CD8-positive, alpha-beta memory T cell (primary cell): ENCODE measurements at regions not wholly inside any gene's neighbourhood (a gene's known extent, or its start where the extent isn't known, plus 50 kb on each side); places are given as distances from the start of the nearest gene placed in this dataset.
"Not testable (repeated sequence)": the region's sequence is repeated elsewhere in the genome, so short reads cannot be mapped to it uniquely, and the experiment has no call there.

Source experiments
- CTCF ChIA-PET: fragments of 350-600 bp; sonication (Branson Sonifier 250); formaldehyde crosslinking; loops from one replicate; lab custom pipeline; 2021; ENCODE audit warnings: antibody characterized with exemption; lab: Charles Lee
- POLR2A ChIA-PET: fragments of 350-600 bp; sonication (Branson Sonifier 250); formaldehyde crosslinking; loops from one replicate; lab custom pipeline; 2021; ENCODE audit warnings: antibody characterized with exemption; lab: Charles Lee
- DNase-seq, 5 donors: peaks; one replicate each; pipeline versions ENCODE4 v3.0.0 to v3.0.0-alpha.2; 2020 to 2022; ENCODE audit warnings: mixed read lengths in 1 of 5
- H3K27ac ChIP-seq: one replicate; pipeline ENCODE4 v1.7.0; 2013; ENCODE audit warnings: low read depth, mild to moderate bottlenecking, low read length, moderate library complexity
- H3K27me3 ChIP-seq: 2 replicates; pipeline ENCODE4 v1.7.0; 2013; ENCODE audit warnings: low read length, mild to moderate bottlenecking; ENCODE audit not compliant: insufficient read depth, poor library complexity, severe bottlenecking
- H3K36me3 ChIP-seq: 2 replicates; pipeline ENCODE4 v1.7.0; 2013; ENCODE audit warnings: mild to moderate bottlenecking, low read length, moderate library complexity; ENCODE audit not compliant: insufficient read depth
- H3K4me1 ChIP-seq: 2 replicates; pipeline ENCODE4 v1.7.0; 2013; ENCODE audit warnings: mild to moderate bottlenecking, low read length, moderate library complexity; ENCODE audit not compliant: insufficient read depth
- H3K4me3 ChIP-seq: 2 replicates; pipeline ENCODE4 v1.7.0; 2013; ENCODE audit warnings: mild to moderate bottlenecking, low read length
- H3K9me3 ChIP-seq: 2 replicates; pipeline ENCODE4 v1.7.0; 2013; ENCODE audit warnings: mild to moderate bottlenecking, low read length
- H3K27ac Mint-ChIP-seq, 8 donors: one replicate each; pipeline ENCODE4 v1.8.0; 2020 to 2021; ENCODE audit warnings: mixed read lengths in 8 of 8, mild to moderate bottlenecking in 6 of 8, inconsistent platforms in 3 of 8, moderate library complexity in 3 of 8
- H3K27me3 Mint-ChIP-seq, 2 donors: one replicate each; pipeline ENCODE4 v1.8.0; 2020 to 2021; ENCODE audit warnings: mixed read lengths in 2 of 2, mild to moderate bottlenecking in 1 of 2, moderate library complexity in 1 of 2
- H3K36me3 Mint-ChIP-seq, 3 donors: one replicate each; pipeline ENCODE4 v1.8.0; 2020 to 2021; ENCODE audit warnings: mixed read lengths in 3 of 3, inconsistent platforms in 1 of 3, mild to moderate bottlenecking in 1 of 3
- H3K4me1 Mint-ChIP-seq, 3 donors: one replicate each; pipeline ENCODE4 v1.8.0; 2020 to 2021; ENCODE audit warnings: mixed read lengths in 3 of 3, inconsistent platforms in 1 of 3, mild to moderate bottlenecking in 1 of 3
- H3K4me3 Mint-ChIP-seq, 7 donors: one replicate each; pipeline ENCODE4 v1.8.0; 2020 to 2021; ENCODE audit warnings: mixed read lengths in 7 of 7, mild to moderate bottlenecking in 6 of 7, moderate library complexity in 4 of 7, inconsistent platforms in 2 of 7
- H3K9me3 Mint-ChIP-seq, 5 donors: one replicate each; pipeline ENCODE4 v1.8.0; 2020 to 2022; ENCODE audit warnings: mixed read lengths in 5 of 5, mild to moderate bottlenecking in 3 of 5, moderate library complexity in 2 of 5, inconsistent platforms in 1 of 5

DNA sequence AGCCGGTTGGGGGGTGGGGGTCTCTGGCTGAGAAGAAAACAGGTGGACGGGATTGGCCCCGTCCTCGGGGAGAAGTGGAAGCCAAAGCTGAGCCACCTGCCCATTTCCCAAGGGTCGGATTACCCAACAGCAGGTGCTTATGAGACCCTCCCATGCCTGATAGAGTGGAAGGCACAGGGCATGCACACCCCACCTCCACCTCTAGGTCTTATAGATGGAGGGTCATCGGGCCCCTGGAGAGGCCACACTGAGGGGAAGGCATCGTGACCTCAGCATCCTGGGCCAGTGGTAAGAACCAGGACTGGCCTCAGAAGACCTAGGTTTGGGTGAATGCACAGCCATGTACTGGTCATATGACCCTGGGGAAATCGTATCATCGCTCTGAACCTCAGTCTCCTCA is 85.9 kb downstream of the BUD13 start:
- H3K9me3 ChIP-seq: no peaks in the 10 kb centered on the region
- H3K27ac ChIP-seq: no peak overlapping the region
- Mint-ChIP-seq H3K27me3 (peaks cover 7 to 32% of the 10 kb centered on the region in 2 donors), H3K9me3 (peaks cover 0 to 5% (median 3%) of the 10 kb centered on the region in 5 donors), H3K36me3 (no peaks in the 10 kb centered on the region), H3K4me3 (no peak overlapping the region), H3K27ac (no peak overlapping the region), H3K4me1 (peaks cover 0 to 4% (median 0%) of the 10 kb centered on the region in 3 donors)
- H3K27me3 ChIP-seq: peaks cover under 1% of the 10 kb centered on the region
- no peak overlapping the region for H3K4me3 ChIP-seq
- no peak for DNase-seq
- H3K4me1 ChIP-seq: no peaks in the 10 kb centered on the region
- no peaks in the 10 kb centered on the region for H3K36me3 ChIP-seq
- POLR2A ChIA-PET: no interaction called here
- CTCF ChIA-PET: no interaction called here

DNA sequence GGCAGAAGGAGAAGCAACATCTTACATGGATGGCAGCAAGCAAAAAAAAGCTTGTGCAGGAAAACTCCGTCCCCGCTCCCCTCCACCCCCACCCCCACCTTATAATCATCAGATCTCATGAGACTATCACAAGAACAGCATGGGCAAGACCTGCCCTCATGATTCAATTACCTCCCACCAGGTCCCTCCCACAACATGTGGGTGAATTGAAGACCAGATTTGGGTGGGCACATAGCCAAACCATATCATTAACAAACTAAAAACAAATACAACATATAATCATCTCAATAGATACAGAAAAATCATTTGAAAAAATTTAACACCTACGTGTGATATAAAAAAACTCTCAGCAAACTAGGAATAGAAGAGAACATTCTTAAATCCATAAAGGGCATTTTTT is 88.8 kb downstream of the BUD13 start:
- Histone ChIP-seq H3K4me1 (no peaks in the 10 kb centered on the region), H3K9me3 (no peaks in the 10 kb centered on the region), H3K27me3 (no peaks in the 10 kb centered on the region), H3K36me3 (no peaks in the 10 kb centered on the region), H3K27ac (no peak overlapping the region), H3K4me3 (no peak overlapping the region)
- peaks cover 7 to 37% of the 10 kb centered on the region in 2 donors for H3K27me3 Mint-ChIP-seq
- H3K36me3 Mint-ChIP-seq: no peaks in the 10 kb centered on the region
- ChIA-PET CTCF (interaction anchor here (1.4 kb wide), 1 partner anchor 8 kb away, joined by 7 read pairs; no protein-coding TSS in a partner anchor), POLR2A (no interaction called here)
- peaks cover 0 to 5% (median 3%) of the 10 kb centered on the region in 5 donors for H3K9me3 Mint-ChIP-seq
- H3K4me1 Mint-ChIP-seq: no peaks in the 10 kb centered on the region
- DNase-seq: no peak
- H3K4me3 Mint-ChIP-seq: no peak overlapping the region
- no peak overlapping the region for H3K27ac Mint-ChIP-seq

DNA sequence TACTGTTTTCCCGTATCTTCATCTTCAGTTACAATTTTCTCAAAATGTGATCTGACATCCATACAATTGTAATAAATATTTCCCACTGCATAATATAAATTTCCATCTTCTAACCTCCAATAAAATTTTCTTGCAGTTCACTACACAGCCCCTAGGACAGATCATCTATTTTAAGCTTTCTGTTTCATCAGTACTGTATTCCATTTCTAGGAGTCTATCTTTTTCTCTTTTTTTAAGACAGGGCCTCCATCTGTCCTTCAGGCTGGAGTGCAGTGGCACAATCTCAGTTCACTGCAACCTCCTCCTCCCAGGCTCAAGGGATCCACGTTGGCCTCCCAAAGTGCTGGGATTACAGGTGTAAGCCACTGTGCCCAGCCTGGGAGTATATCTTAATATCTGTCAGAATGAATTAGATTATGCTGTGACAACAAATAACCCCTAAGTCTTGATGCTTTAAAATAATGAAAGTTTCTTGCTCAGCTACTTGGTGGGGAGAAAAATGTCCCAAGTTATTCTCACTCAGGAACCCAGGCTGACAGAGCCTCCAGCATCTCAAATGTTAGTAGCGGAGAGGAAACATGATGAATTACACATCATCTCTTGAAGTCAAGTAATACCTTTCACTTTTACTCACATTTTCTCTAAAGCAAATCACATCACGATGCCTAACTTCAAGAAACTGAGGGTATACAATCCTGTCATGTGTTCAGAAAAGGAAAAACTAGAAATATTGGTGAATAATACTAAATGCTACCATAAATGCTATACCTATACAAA is 92.2 kb downstream of the BUD13 start:
- ChIA-PET POLR2A (no interaction called here), CTCF (interaction anchor here (1.8 kb wide), 1 partner anchor 11 kb away, joined by 8 read pairs; no protein-coding TSS in a partner anchor)
- DNase-seq: no peak
- Histone ChIP-seq H3K4me3 (no peak overlapping the region), H3K9me3 (no peaks in the 10 kb centered on the region), H3K27me3 (no peaks in the 10 kb centered on the region), H3K4me1 (no peaks in the 10 kb centered on the region), H3K27ac (no peak overlapping the region), H3K36me3 (no peaks in the 10 kb centered on the region)
- H3K4me1 Mint-ChIP-seq: no peaks in the 10 kb centered on the region
- H3K9me3 Mint-ChIP-seq: peaks cover 1 to 12% (median 5%) of the 10 kb centered on the region in 5 donors
- H3K27me3 Mint-ChIP-seq: peaks cover 5 to 22% of the 10 kb centered on the region in 2 donors
- no peaks in the 10 kb centered on the region for H3K36me3 Mint-ChIP-seq
- no peak overlapping the region for H3K27ac Mint-ChIP-seq
- no peak overlapping the region for H3K4me3 Mint-ChIP-seq

DNA sequence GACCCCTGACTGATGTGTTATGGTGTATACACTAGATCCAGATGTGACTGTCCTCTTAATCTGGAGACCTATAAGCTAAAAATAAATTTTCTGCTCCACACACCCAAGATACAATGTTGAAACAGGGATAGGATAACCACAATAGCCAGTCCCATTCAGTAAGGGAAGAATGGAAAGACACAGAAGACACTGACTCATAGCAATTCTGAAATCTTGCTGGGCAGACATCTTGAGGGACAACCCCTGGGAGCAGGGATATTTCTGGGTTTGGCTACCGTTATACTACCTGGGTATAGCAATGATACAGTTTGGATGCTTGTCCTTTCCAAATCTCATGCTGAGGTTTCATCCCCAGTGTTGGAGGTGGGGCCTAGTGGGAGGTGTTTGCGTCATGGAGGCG is 93.9 kb downstream of the BUD13 start:
- ChIA-PET CTCF (no interaction called here), POLR2A (no interaction called here)
- peaks cover 1 to 20% (median 10%) of the 10 kb centered on the region in 5 donors for H3K9me3 Mint-ChIP-seq

DNA sequence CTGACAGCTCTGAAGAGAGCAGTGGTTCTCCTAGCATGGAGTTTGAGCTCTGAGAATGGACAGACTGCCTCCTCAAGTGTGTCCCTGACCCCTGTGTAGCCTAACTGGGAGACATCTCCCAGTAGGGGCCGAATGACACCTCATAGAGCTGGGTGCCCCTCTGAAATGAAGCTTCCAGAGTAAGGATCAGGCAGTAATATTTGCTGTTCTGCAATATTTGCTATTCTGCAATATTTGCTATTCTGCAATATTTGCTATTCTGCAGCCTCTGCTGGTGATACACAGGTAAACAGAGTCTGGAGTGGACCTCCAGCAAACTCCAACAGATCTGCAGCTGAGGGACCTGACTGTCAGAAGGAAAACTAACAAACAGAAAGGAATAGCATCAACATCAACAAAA is 105.5 kb downstream of the BUD13 start:
- H3K4me3 ChIP-seq, POLR2A ChIA-PET, H3K4me1 Mint-ChIP-seq, H3K36me3 ChIP-seq, DNase-seq, H3K27ac Mint-ChIP-seq, H3K9me3 ChIP-seq, H3K27ac ChIP-seq, CTCF ChIA-PET, H3K4me3 Mint-ChIP-seq, H3K4me1 ChIP-seq, H3K27me3 ChIP-seq: not testable (repeated sequence)
- Mint-ChIP-seq H3K36me3 (peaks cover 0 to 14% (median 1%) of the 10 kb centered on the region in 3 donors), H3K9me3 (peaks cover 21 to 44% (median 30%) of the 10 kb centered on the region in 5 donors), H3K27me3 (peaks cover 38 to 60% of the 10 kb centered on the region in 2 donors)

More for the DNA sequence above, 93.9 kb downstream of the BUD13 start:
- H3K27ac Mint-ChIP-seq: no peak overlapping the region
- no peak overlapping the region for H3K27ac ChIP-seq
- no peaks in the 10 kb centered on the region for H3K4me1 Mint-ChIP-seq
- H3K9me3 ChIP-seq: no peaks in the 10 kb centered on the region
- no peaks in the 10 kb centered on the region for H3K36me3 ChIP-seq
- no peak overlapping the region for H3K4me3 Mint-ChIP-seq
- peaks cover 2 to 19% of the 10 kb centered on the region in 2 donors for H3K27me3 Mint-ChIP-seq
- H3K27me3 ChIP-seq: no peaks in the 10 kb centered on the region
- no peak overlapping the region for H3K4me3 ChIP-seq
- no peaks in the 10 kb centered on the region for H3K36me3 Mint-ChIP-seq
- DNase-seq: no peak
- H3K4me1 ChIP-seq: no peaks in the 10 kb centered on the region

DNA sequence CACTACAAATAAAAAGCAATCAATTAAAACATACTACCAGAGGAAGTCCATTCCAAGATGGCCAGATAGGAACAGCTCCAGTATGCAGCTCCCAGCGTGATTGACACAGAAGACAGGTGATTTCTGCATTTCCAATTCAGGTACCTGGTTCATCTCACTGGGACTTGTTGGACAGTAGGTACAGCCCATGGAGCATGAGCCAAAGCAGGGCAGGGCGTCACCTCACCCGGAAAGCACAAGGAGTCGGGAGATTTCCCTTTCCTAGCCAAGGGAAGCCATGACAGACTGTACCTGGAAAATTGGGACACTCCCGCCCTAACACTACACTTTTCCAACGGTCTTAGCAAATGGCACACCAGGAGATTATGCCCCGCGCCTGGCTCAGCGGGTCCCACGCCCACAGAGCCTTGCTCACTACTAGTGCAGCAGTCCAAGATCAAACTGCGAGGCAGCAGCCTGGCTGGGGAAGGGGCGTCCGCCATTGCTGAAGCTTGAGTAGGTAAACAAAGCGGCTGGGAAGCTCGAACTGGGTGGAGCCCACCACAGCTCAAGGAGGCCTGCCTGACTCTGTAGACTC is 106.0 kb downstream of the BUD13 start:
- H3K27ac ChIP-seq, H3K4me1 Mint-ChIP-seq, H3K4me3 ChIP-seq, CTCF ChIA-PET, H3K9me3 ChIP-seq, H3K4me1 ChIP-seq, H3K4me3 Mint-ChIP-seq, DNase-seq, H3K36me3 ChIP-seq, H3K27me3 ChIP-seq, POLR2A ChIA-PET: not testable (repeated sequence)
- Mint-ChIP-seq H3K27ac (peak overlapping the region in 1 of 8 donors; percentile 16), H3K27me3 (peaks cover 38 to 66% of the 10 kb centered on the region in 2 donors), H3K9me3 (peaks cover 21 to 45% (median 30%) of the 10 kb centered on the region in 5 donors), H3K36me3 (peaks cover 0 to 14% (median 3%) of the 10 kb centered on the region in 3 donors)

DNA sequence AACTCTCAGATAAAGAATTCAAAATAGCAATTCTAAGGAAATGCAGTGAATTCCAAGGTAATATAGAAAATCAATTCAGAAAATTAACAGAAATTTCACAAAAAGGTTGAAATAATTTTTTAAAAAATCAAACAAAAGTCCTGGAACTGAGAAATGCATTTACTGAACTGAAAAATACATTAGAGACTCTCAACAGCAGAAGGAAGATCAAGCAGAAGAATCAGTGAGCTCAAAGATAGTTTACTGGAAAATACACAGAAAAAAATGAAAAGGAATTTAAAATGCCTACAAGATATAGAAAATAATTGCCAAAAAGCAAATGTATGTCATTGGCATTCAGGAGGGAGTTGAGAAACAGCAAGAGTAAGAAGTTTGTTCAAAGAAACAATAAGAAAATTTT is 107.3 kb downstream of the BUD13 start:
- no peak overlapping the region for H3K27ac ChIP-seq
- H3K9me3 ChIP-seq: no peaks in the 10 kb centered on the region
- H3K36me3 ChIP-seq: no peaks in the 10 kb centered on the region
- no peaks in the 10 kb centered on the region for H3K27me3 ChIP-seq
- Mint-ChIP-seq H3K4me1 (no peaks in the 10 kb centered on the region), H3K9me3 (peaks cover 21 to 39% (median 26%) of the 10 kb centered on the region in 5 donors), H3K4me3 (no peak overlapping the region), H3K27me3 (peaks cover 35 to 72% of the 10 kb centered on the region in 2 donors), H3K27ac (no peak overlapping the region), H3K36me3 (peaks cover 0 to 14% (median 3%) of the 10 kb centered on the region in 3 donors)
- H3K4me1 ChIP-seq: no peaks in the 10 kb centered on the region
- CTCF ChIA-PET: no interaction called here
- no peak overlapping the region for H3K4me3 ChIP-seq
- POLR2A ChIA-PET: no interaction called here
- no peak for DNase-seq

DNA sequence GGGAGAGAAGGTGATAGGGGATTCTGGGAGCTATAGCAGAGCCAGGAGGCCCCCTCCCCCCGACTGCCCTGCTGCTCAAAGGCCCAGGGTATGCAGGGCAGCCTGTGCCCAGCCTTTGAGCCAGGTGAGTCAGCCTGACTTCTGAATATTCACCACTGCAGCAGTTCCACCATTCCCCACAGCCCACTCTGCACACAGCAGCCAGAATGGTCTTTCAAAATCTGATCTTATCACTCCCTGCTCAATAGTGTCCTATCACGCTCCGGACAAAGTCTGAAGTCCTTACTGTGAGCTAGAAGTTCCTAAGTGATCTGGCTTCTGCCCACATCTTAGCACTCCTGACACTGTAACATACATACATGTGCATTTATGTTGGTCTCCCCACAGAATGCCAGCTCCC is 111.7 kb downstream of the BUD13 start:
- no peak overlapping the region for H3K27ac Mint-ChIP-seq
- no peaks in the 10 kb centered on the region for H3K4me1 Mint-ChIP-seq

More for the DNA sequence above, 111.7 kb downstream of the BUD13 start:
- Mint-ChIP-seq H3K4me3 (no peak overlapping the region), H3K9me3 (peaks cover 13 to 24% (median 16%) of the 10 kb centered on the region in 5 donors), H3K36me3 (peaks cover 0 to 10% (median 2%) of the 10 kb centered on the region in 3 donors), H3K27me3 (peaks cover 21 to 67% of the 10 kb centered on the region in 2 donors)
- Histone ChIP-seq H3K27me3 (no peaks in the 10 kb centered on the region), H3K4me1 (no peaks in the 10 kb centered on the region), H3K9me3 (no peaks in the 10 kb centered on the region), H3K36me3 (no peaks in the 10 kb centered on the region), H3K27ac (no peak overlapping the region), H3K4me3 (no peak overlapping the region)
- POLR2A ChIA-PET: no interaction called here
- no peak for DNase-seq
- CTCF ChIA-PET: no interaction called here
